Globus pallidus (tissue), 1 donor: ENCODE measurements at regions not wholly inside any gene's neighbourhood (a gene's known extent, or its start where the extent isn't known, plus 50 kb on each side); places are given as distances from the start of the nearest gene placed in this dataset.
"Not testable (repeated sequence)": the region's sequence is repeated elsewhere in the genome, so short reads cannot be mapped to it uniquely, and the experiment has no call there.

ENCODE experiments used
- DNase-seq: peaks from one replicate; pipeline ENCODE4 v3.0.0-alpha.2; 2015; ENCODE audit warnings: low spot score

GRCh38 chr2:222760301-222760897 is 88.9 kb downstream of the MOGAT1 start:
- peak; percentile 72 for DNase-seq

GRCh38 chr2:222761888-222762287 is 90.4 kb downstream of the MOGAT1 start:
- DNase-seq, result no peak

GRCh38 chr2:222762342-222762741 is 90.9 kb downstream of the MOGAT1 start:
- DNase-seq, result no peak

GRCh38 chr2:222765883-222766282 is 94.4 kb downstream of the MOGAT1 start:
- DNase-seq, result not testable (repeated sequence)

- DNase-seq, result not testable (repeated sequence)
Measured at GRCh38 chr2:222768019-222768418, 92.8 kb upstream of the ACSL3 start.

- DNase-seq, result no peak
Measured at GRCh38 chr2:222769446-222769845, 91.4 kb upstream of the ACSL3 start.

GRCh38 chr2:222769941-222770340 is 90.9 kb upstream of the ACSL3 start:
- DNase-seq, result no peak

- DNase-seq, result no peak
Measured at GRCh38 chr2:222771832-222772231, 89.0 kb upstream of the ACSL3 start.

GRCh38 chr2:222774941-222775340 is 85.9 kb upstream of the ACSL3 start:
- no peak for DNase-seq

GRCh38 chr2:222776792-222777191 is 84.0 kb upstream of the ACSL3 start:
- DNase-seq, result no peak

- DNase-seq, result no peak
Measured at GRCh38 chr2:222778400-222778799, 82.4 kb upstream of the ACSL3 start.

- no peak for DNase-seq
Measured at GRCh38 chr2:222779145-222779832, 81.5 kb upstream of the ACSL3 start.

- no peak for DNase-seq
Measured at GRCh38 chr2:222780051-222780450, 80.8 kb upstream of the ACSL3 start.

- no peak for DNase-seq
Measured at GRCh38 chr2:222782201-222782730, 78.6 kb upstream of the ACSL3 start.

- no peak for DNase-seq
Measured at GRCh38 chr2:222783592-222783991, 77.2 kb upstream of the ACSL3 start.

GRCh38 chr2:222790932-222791331 is 69.9 kb upstream of the ACSL3 start:
- no peak for DNase-seq

GRCh38 chr2:222792001-222792611 is 68.7 kb upstream of the ACSL3 start:
- peak; percentile 63 for DNase-seq

GRCh38 chr2:222794585-222795449 is 66.0 kb upstream of the ACSL3 start:
- DNase-seq, result no peak

GRCh38 chr2:222795450-222796357 is 65.1 kb upstream of the ACSL3 start:
- DNase-seq, result no peak

GRCh38 chr2:222796413-222797103 is 64.3 kb upstream of the ACSL3 start:
- DNase-seq, result peak; percentile 49

- DNase-seq, result peak; percentile 42
Measured at GRCh38 chr2:222797261-222797660, 63.6 kb upstream of the ACSL3 start.
